ENCODE measurements at regions not wholly inside any gene's neighbourhood (a gene's known extent, or its start where the extent isn't known, plus 50 kb on each side); places are given as distances from the start of the nearest gene placed in this dataset.

DNA sequence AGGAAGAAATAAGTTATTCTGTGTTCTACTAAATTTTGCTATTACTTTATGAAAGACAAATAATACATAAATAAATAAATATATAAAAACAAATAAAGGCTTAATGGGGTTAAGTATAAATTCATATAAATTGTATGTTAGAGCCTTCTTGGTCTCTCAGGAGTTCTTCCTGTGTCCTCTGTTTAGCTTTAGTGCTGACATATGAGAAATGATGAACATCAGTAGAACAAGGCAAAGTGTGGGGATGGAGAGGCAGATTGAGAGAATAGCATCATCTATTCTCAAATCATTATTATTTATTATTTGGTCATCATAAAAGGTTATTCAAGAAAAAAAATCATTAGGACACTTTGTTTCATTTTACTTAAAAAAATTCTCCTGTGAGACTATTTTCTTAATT is 468.1 kb upstream of the CHST9 start:
- Histone ChIP-seq H3K27ac (ENCODE audit: insufficient read depth, low read depth, low read length) (no peak overlapping the region), H3K9me3 (replicated peaks; ENCODE audit: control insufficient read depth, insufficient read depth, low read length) (no peaks in the 10 kb centered on the region), H3K4me3 (replicated peaks in 1 of 3; ENCODE audit: insufficient read depth in 1 of 3, low read depth in 1 of 3, low read length in 3 of 3) (no peak overlapping the region), H3K4me1 (ENCODE audit: control insufficient read depth, extremely low read depth, insufficient read depth, low read length) (no peaks in the 10 kb centered on the region), H3K9ac (replicated peaks; ENCODE audit: extremely low read depth, insufficient read depth, low read length) (no peak overlapping the region), H3K27me3 (ENCODE audit: control insufficient read depth in 2 of 2, insufficient read depth in 2 of 2, low read length in 2 of 2) (peaks cover 0 to 2% of the 10 kb centered on the region in 2 experiments), H3K4me2 (ENCODE audit: insufficient read depth, low read length) (no peak overlapping the region), H3K36me3 (ENCODE audit: control insufficient read depth in 2 of 2, extremely low read depth in 1 of 2, insufficient read depth in 2 of 2, low read length in 2 of 2) (no peaks in the 10 kb centered on the region), H2AFZ (ENCODE audit: low read depth, low read length) (no peak overlapping the region), H3K9me1 (replicated peaks; ENCODE audit: control insufficient read depth, extremely low read depth, insufficient read depth, low read length) (no peaks in the 10 kb centered on the region), H4K20me1 (replicated peaks; ENCODE audit: control insufficient read depth, extremely low read depth, insufficient read depth, low read length) (no peaks in the 10 kb centered on the region), H3K79me2 (ENCODE audit: control insufficient read depth, insufficient read depth, low read length) (no peaks in the 10 kb centered on the region)
- BruUV-seq (replicated peaks), result no TSS peak
- TF ChIP-seq, protein P1, sequence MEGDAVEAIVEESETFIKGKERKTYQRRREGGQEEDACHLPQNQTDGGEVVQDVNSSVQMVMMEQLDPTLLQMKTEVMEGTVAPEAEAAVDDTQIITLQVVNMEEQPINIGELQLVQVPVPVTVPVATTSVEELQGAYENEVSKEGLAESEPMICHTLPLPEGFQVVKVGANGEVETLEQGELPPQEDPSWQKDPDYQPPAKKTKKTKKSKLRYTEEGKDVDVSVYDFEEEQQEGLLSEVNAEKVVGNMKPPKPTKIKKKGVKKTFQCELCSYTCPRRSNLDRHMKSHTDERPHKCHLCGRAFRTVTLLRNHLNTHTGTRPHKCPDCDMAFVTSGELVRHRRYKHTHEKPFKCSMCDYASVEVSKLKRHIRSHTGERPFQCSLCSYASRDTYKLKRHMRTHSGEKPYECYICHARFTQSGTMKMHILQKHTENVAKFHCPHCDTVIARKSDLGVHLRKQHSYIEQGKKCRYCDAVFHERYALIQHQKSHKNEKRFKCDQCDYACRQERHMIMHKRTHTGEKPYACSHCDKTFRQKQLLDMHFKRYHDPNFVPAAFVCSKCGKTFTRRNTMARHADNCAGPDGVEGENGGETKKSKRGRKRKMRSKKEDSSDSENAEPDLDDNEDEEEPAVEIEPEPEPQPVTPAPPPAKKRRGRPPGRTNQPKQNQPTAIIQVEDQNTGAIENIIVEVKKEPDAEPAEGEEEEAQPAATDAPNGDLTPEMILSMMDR (IDR thresholded peaks at IDR 0.05; ENCODE audit: extremely low read depth in 1 of 2, insufficient read depth in 1 of 2, low read depth in 1 of 2, low read length in 2 of 2), result no peak
- TF ChIP-seq FOS (IDR thresholded peaks at IDR 0.05; ENCODE audit: borderline replicate concordance, insufficient read depth, low read length) (no peak), POLR2A (IDR thresholded peaks at IDR 0.05; ENCODE audit: low read depth, low read length) (no peak), JUN (IDR thresholded peaks at IDR 0.05; ENCODE audit: borderline replicate concordance, insufficient read depth, insufficient read length, low read depth) (no peak), GATA2 (IDR thresholded peaks at IDR 0.05; ENCODE audit: insufficient read depth, insufficient read length, low read depth, low read length) (no peak), EZH2 (IDR thresholded peaks at IDR 0.05; ENCODE audit: borderline replicate concordance, low read depth, low read length, severe bottlenecking) (no peak), MYC (IDR thresholded peaks at IDR 0.05; ENCODE audit: low read depth, low read length) (no peak), POLR2AphosphoS5 (IDR thresholded peaks at IDR 0.05; ENCODE audit: insufficient read depth, low read depth, low read length) (no peak)
- TF ChIP-seq, protein P2, sequence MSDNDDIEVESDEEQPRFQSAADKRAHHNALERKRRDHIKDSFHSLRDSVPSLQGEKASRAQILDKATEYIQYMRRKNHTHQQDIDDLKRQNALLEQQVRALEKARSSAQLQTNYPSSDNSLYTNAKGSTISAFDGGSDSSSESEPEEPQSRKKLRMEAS (IDR thresholded peaks at IDR 0.05; ENCODE audit: insufficient read depth, insufficient read length), result no peak
- POLR2A ChIA-PET, result no interaction called here
- DNase-seq (ENCODE audit: low read depth, low spot score) (no peak), FAIRE-seq (no peak)
- dilution Hi-C loops (cut with MboI; ENCODE audit: extremely low pct_ligation_motif_present, low sequenced_read_pairs) (no loop called here), intact Hi-C loops (cut with micrococcal nuclease) (no loop called here)
- CTCF ChIA-PET, result no interaction called here
